Panc1 (cell line): ENCODE measurements at regions not wholly inside any gene's neighbourhood (a gene's known extent, or its start where the extent isn't known, plus 50 kb on each side); places are given as distances from the start of the nearest gene placed in this dataset.

Experiments
- ATAC-seq: fragments of 200-7000 bp; cut with Tn5 transposase; 2 replicates; pipeline ENCODE4 v1.9.1; 2020; ENCODE audit warnings: mild to moderate bottlenecking, moderate library complexity
- BruUV-seq: library from RNA; stranded (reverse); fragments of 400-500 nt; replicated peaks from 2 replicates; lab custom pipeline; 2021; lab: Mats Ljungman, UMichigan
- CTCF ChIA-PET: fragments of 300-600 bp; sonication (Branson Sonifier 250); formaldehyde crosslinking; loops from one replicate; lab custom pipeline; 2022; ENCODE audit warnings: antibody characterized with exemption; lab: Charles Lee
- POLR2A ChIA-PET: fragments of 300-600 bp; sonication (Branson Sonifier 250); formaldehyde crosslinking; loops from one replicate; lab custom pipeline; 2022; ENCODE audit warnings: antibody characterized with exemption; lab: Charles Lee
- DNase-seq: peaks from one replicate; pipeline ENCODE4 v3.0.0-alpha.2; 2010; ENCODE audit warnings: low read depth, low spot score
- H3K27ac ChIP-seq: 2 replicates; pipeline ENCODE4 v1.5.1; 2011; ENCODE audit warnings: mild to moderate bottlenecking, low read length, inconsistent platforms
- H3K27me3 ChIP-seq: fragments of 200-500 bp; sonication (Bioruptor generic); 2 replicates; pipeline ENCODE4 v1.6.0; 2014; ENCODE audit warnings: low read length, inconsistent platforms; ENCODE audit not compliant: control insufficient read depth, insufficient read depth
- H3K36me3 ChIP-seq: fragments of 200-500 bp; sonication (Bioruptor generic); 2 replicates; pipeline ENCODE4 v1.5.1; 2014; ENCODE audit warnings: inconsistent platforms, mild to moderate bottlenecking, low read length, moderate library complexity; ENCODE audit not compliant: control insufficient read depth, insufficient read depth
- H3K4me1 ChIP-seq: 2 replicates; pipeline ENCODE4 v1.5.1; 2011; ENCODE audit warnings: inconsistent platforms, mild to moderate bottlenecking, low read length, moderate library complexity; ENCODE audit not compliant: control insufficient read depth, insufficient read depth
- H3K4me3 ChIP-seq, 2 experiments: 2 replicates each; pipeline ENCODE4 v1.5.1; 2011 to 2012; ENCODE audit warnings: low read depth in 2 of 2, low read length in 2 of 2, mild to moderate bottlenecking in 2 of 2, inconsistent platforms in 1 of 2, moderate library complexity in 1 of 2
- H3K9me3 ChIP-seq: fragments of 200-500 bp; sonication (Bioruptor generic); 2 replicates; pipeline ENCODE4 v1.5.1; 2014; ENCODE audit warnings: low read depth, mild to moderate bottlenecking, inconsistent platforms, low read length, moderate library complexity; ENCODE audit not compliant: control insufficient read depth, insufficient read depth
- POLR2AphosphoS5 ChIP-seq: IDR thresholded peaks from 2 replicates; pipeline ENCODE4 v1.6.1; 2012; ENCODE audit warnings: mild to moderate bottlenecking, low read depth, low read length, moderate library complexity
- SIN3A ChIP-seq: IDR thresholded peaks from 2 replicates; pipeline ENCODE4 v1.6.1; 2012; ENCODE audit warnings: low read depth, mild to moderate bottlenecking, low read length, moderate library complexity, borderline replicate concordance; ENCODE audit not compliant: insufficient read depth
- TCF7L2 ChIP-seq: IDR thresholded peaks from 2 replicates; pipeline ENCODE4 v1.6.1; 2011; ENCODE audit warnings: mild to moderate bottlenecking, low read depth, low read length, inconsistent platforms
- in situ Hi-C: cut with HindIII; loops from 2 replicates; pipeline ENCODE4 v1.10.0; 2016; ENCODE audit warnings: low sequenced_read_pairs, low pct_unique_long_range_greater_than_20kb
- intact Hi-C: fragments of 100-400 bp; cut with micrococcal nuclease; formaldehyde crosslinking; loops from one replicate; pipeline ENCODE4 v1.10.0; 2022; ENCODE audit not compliant: unreplicated experiment
- TF ChIP-seq, protein P1 (sequence below): fragments of 450-650 bp; IDR thresholded peaks from 2 replicates; pipeline ENCODE4 v1.5.1; 2017; ENCODE audit warnings: mild to moderate bottlenecking
- TF ChIP-seq, protein P2 (sequence below), 2 experiments: IDR thresholded peaks; 2 replicates each; pipeline ENCODE4 v1.6.1; 2011 to 2012; ENCODE audit warnings: low read depth in 2 of 2, control low read depth in 1 of 2, low read length in 1 of 2, mild to moderate bottlenecking in 1 of 2, moderate library complexity in 1 of 2; ENCODE audit not compliant: insufficient read depth in 1 of 2

DNA sequence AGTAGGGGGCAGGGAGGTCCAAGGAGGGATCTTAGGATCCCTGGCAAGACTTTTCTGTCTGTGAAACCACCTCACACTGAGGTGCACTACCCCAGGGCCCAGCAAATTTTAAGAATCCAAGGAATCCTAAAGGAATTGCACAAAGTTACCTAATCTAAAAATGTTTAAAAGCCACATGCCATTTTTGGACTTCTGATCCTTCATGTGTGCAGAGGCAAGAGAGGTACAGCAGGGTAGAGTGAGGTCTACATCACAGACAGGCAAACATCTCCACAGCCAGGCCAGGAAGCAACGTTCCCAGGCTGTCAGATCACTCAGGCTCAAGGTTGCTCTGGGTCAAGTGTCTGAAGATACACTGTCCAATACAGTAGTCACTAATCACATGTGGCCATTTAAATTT, 324.6 kb upstream of the DUSP10 start:
- in situ Hi-C loops (no loop called here), intact Hi-C loops (no loop called here)
- Histone ChIP-seq H3K27me3 (no peaks in the 10 kb centered on the region), H3K4me1 (no peaks in the 10 kb centered on the region), H3K36me3 (no peaks in the 10 kb centered on the region), H3K9me3 (no peaks in the 10 kb centered on the region), H3K4me3 (no peak overlapping the region), H3K27ac (no peak overlapping the region)
- POLR2A ChIA-PET, result no interaction called here
- BruUV-seq, result no TSS peak
- ATAC-seq (no peak), DNase-seq (no peak)
- CTCF ChIA-PET, result no interaction called here
- TF ChIP-seq POLR2AphosphoS5, result no peak
- TF ChIP-seq TCF7L2, result no peak
- TF ChIP-seq, protein P1, sequence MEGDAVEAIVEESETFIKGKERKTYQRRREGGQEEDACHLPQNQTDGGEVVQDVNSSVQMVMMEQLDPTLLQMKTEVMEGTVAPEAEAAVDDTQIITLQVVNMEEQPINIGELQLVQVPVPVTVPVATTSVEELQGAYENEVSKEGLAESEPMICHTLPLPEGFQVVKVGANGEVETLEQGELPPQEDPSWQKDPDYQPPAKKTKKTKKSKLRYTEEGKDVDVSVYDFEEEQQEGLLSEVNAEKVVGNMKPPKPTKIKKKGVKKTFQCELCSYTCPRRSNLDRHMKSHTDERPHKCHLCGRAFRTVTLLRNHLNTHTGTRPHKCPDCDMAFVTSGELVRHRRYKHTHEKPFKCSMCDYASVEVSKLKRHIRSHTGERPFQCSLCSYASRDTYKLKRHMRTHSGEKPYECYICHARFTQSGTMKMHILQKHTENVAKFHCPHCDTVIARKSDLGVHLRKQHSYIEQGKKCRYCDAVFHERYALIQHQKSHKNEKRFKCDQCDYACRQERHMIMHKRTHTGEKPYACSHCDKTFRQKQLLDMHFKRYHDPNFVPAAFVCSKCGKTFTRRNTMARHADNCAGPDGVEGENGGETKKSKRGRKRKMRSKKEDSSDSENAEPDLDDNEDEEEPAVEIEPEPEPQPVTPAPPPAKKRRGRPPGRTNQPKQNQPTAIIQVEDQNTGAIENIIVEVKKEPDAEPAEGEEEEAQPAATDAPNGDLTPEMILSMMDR, result no peak
- TF ChIP-seq, protein P2, sequence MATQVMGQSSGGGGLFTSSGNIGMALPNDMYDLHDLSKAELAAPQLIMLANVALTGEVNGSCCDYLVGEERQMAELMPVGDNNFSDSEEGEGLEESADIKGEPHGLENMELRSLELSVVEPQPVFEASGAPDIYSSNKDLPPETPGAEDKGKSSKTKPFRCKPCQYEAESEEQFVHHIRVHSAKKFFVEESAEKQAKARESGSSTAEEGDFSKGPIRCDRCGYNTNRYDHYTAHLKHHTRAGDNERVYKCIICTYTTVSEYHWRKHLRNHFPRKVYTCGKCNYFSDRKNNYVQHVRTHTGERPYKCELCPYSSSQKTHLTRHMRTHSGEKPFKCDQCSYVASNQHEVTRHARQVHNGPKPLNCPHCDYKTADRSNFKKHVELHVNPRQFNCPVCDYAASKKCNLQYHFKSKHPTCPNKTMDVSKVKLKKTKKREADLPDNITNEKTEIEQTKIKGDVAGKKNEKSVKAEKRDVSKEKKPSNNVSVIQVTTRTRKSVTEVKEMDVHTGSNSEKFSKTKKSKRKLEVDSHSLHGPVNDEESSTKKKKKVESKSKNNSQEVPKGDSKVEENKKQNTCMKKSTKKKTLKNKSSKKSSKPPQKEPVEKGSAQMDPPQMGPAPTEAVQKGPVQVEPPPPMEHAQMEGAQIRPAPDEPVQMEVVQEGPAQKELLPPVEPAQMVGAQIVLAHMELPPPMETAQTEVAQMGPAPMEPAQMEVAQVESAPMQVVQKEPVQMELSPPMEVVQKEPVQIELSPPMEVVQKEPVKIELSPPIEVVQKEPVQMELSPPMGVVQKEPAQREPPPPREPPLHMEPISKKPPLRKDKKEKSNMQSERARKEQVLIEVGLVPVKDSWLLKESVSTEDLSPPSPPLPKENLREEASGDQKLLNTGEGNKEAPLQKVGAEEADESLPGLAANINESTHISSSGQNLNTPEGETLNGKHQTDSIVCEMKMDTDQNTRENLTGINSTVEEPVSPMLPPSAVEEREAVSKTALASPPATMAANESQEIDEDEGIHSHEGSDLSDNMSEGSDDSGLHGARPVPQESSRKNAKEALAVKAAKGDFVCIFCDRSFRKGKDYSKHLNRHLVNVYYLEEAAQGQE (IDR thresholded peaks at IDR 0.05; ENCODE audit: insufficient read depth in 1 of 2, low read depth in 2 of 2, low read length in 1 of 2), result no peak
- no peak for TF ChIP-seq SIN3A

DNA sequence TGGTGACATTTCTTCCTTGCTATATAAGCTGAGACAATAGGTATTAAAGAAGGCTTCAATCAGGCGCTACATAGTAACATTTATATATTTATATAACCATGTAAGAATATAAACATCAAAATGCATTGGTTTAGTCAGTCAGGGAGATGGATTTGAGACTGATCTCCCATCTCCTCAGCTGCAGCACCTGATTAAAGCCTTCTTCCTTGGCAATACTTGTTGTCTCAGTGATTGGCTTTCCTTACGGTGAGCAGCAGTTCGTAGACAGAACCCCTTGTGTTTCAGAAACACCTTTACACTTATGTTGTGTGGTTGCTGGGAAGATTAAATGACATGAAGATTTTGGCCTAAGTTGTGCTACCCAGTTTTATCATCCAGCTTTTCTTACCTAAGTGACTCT, 323.3 kb upstream of the DUSP10 start:
- ChIA-PET CTCF (no interaction called here), POLR2A (no interaction called here)
- TF ChIP-seq, protein P2 (IDR thresholded peaks at IDR 0.05; ENCODE audit: insufficient read depth in 1 of 2, low read depth in 2 of 2, low read length in 1 of 2), result no peak
- TF ChIP-seq SIN3A (no peak), TCF7L2 (no peak), POLR2AphosphoS5 (no peak)
- TF ChIP-seq, protein P1, result no peak
- Histone ChIP-seq H3K9me3 (no peaks in the 10 kb centered on the region), H3K36me3 (no peaks in the 10 kb centered on the region), H3K27me3 (no peaks in the 10 kb centered on the region), H3K4me3 (no peak overlapping the region), H3K4me1 (no peaks in the 10 kb centered on the region), H3K27ac (no peak overlapping the region)
- DNase-seq (no peak), ATAC-seq (no peak)
- BruUV-seq, result no TSS peak
- in situ Hi-C loops, result no loop called here
- intact Hi-C loops, result no loop called here
